NK-92 (cell line): ENCODE measurements at regions not wholly inside any gene's neighbourhood (a gene's known extent, or its start where the extent isn't known, plus 50 kb on each side); places are given as distances from the start of the nearest gene placed in this dataset.
"Not testable (repeated sequence)": the region's sequence is repeated elsewhere in the genome, so short reads cannot be mapped to it uniquely, and the experiment has no call there.

Experiments
- DNase-seq: peaks from one replicate; lab custom pipeline; 2025; ENCODE audit not compliant: unreplicated experiment; lab: John Stamatoyannopoulos, UW

DNA sequence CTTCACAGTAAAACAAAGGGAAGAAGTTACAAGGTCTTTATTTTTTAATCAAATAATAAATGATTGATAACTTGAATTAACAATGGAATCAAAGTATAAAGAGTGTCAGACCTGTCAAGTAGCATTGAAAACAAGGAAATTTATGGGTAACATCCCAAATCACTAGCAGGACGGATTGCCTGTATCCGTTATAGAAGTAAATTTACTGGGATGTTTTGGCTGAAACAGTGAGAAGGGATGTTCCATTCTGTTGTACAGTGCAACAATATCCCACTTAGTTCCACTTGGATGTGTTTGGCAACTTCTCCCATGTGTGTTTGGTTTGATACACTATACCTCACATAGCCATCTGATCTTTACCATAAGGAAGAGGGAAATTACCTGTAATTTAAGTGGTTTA lies 421.0 kb upstream of the CHD1 start:
- no peak for DNase-seq

DNA sequence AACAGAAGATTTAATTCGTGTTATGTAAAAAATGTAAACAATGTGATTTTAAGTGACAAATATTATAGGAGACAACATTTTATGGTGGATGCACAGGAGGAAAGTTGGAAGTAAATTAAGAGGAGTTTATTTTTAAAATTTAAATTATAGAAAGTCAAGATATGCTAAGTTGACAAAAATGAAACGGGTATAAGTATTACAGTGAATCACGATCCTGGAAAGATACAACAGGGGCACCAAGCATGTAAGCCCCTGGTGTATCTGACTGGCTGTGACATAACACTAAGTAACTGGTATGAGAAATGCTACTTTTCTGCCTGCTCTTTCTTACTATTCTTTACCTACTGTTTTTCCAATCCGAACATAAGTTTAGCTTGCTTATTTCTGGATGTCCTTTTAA lies 419.8 kb upstream of the CHD1 start:
- no peak for DNase-seq

DNA sequence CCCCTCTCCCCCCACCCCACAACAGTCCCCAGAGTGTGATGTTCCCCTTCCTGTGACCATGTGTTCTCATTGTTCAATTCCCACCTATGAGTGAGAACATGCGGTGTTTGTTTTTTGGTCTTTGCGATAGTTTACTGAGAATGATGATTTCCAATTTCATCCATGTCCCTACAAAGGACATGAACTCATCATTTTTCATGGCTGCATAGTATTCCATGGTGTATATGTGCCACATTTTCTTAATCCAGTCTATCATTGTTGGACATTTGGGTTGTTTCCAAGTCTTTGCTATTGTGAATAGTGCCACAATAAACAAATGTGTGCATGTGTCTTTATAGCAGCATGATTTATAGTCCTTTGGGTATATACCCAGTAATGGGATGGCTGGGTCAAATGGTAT lies 411.0 kb upstream of the CHD1 start:
- DNase-seq: not testable (repeated sequence)

DNA sequence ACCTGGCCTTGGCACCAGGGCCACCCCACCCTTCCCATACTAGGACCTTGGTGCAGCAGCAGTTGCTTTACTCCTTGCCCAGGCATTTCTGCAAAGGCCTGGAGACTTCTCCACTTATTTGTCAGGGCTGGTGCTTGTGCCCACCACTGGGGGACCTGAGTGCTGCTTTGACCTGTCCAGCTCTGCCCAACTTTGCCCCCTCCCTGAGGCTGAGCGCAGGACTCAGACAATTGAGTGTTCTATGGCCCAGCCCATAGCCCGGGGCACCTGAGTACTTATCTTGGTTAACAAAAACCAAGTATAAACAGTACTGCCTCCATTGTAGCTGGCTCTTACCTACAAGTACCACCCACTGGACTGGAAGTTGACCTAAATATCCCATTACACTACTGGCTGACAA lies 406.1 kb upstream of the CHD1 start:
- no peak for DNase-seq

DNA sequence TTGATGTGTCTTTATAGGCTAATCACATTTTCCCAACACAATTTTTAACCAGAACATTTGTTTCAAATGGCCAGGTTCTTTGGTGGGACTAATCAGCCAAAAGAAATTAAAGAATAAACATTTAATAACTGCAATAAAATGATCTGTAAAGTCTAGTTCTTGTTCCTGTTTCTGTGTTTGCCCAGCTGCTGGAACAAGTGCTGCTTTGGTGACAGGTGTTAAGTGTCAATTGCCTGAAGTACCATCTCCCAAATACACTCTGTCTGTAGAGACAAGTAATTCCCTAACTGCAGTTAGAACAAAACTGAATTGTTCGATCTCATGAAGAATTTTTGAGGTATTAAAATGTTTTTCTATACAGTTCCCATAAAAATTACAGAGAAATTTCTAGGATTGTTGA lies 402.3 kb upstream of the CHD1 start:
- DNase-seq: no peak

DNA sequence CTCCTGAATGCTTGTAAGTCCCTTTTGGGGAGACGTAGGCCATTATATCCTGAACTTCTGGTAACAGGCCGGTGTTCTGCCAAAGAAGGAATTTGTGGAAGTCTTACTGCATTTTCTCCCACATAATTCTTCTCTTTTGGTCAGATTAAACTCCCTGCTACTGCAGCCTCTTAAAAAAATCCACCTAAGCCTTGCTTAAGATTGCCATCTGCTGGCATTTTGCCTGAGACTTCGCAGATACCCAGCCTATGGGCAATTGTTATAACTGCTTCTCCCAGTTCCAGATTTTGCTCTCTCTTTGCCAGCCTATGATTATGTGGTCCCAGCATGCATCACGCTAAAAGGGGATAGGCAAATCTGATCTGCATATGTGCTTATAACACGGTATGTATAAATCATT lies 391.6 kb upstream of the CHD1 start:
- DNase-seq: no peak

DNA sequence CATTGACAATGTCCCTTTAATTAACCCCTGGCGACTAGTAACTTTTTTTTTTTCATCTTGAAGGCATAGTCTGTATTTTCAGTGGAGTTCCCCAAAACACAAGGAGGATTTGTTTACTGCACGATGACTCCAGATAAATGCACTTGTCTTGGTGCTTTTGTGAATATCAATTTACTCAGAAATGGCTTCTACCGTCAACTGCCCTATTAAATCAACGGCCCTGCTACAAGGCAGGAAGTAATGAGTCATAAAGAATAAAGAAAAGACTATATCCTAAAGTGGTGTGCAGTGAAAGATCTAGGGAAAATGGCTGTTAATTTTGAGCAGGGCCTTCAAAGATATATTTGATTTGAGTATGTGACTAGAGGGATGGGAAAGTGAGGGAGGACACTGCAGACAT lies 388.3 kb upstream of the CHD1 start:
- DNase-seq: no peak

DNA sequence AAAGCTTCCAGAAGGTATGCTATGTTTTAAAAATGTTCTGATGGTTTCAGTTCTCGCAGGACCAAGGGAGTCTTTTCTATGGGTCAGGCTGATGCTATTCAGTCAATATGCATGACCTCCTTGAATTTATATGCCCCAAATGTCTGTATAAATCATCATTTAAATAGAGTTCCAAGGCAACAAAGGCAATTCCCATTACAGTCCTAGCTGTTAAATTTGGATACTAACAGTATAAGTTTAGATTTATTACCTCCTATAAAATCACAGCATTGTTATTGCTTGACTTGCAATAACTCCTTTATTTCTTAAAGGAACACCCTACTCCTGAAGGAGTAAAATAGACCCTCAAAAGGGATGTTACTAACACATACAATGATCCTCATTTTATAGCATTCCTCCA lies 387.7 kb upstream of the CHD1 start:
- no peak for DNase-seq

DNA sequence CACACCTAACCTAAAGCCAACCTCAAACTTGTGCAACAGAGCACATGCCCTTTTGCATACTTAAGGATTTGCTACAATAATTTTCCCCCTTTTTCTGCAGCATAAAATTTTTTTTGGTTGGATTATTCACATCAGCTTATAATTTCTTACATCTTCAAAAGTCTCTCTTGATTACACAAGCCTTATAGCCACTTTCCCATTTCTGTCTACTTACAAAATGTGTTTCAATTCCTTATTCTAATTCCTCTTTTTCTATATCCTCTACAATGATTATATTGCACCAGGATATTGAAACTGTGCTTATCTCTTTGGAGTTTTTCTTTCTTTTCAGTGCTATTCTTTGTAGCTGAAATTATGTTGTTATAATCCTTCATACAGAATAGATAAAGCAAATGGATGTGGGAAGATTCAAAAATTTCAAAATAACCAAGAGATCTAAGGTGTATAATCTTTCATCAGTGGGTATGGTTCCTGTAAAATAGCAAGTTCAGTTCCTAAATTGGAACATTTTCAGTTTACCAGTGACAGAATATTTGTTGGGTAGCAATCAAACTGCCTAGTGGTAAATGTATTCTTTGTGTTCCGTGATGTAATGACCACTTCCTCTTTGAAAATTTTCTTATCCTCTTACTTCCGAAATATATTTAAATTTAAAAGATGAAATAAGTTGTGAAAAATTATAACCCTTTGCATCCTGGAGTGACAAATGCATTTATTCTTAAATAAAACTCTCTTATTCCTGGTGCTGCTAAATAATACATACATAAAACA lies 386.8 kb upstream of the CHD1 start:
- DNase-seq: no peak

DNA sequence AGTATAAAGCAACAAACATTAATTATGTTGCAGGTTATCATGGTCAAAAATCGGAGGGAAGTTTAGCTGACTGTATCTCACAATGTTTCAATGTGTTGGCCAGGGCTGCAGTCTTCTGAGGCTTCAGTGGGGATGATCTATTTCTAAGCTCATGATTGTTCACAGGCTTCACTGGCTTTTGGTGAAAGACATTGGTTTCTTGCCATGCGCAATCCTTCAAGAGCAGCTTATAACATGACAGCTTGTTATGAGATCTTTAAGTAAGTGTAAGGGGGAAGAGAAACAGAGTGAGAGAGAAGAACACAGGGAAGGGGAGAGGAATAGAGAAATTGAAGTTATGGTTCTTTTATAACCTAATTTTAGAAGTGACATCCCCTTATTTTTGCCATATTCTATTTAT lies 385.9 kb upstream of the CHD1 start:
- no peak for DNase-seq

DNA sequence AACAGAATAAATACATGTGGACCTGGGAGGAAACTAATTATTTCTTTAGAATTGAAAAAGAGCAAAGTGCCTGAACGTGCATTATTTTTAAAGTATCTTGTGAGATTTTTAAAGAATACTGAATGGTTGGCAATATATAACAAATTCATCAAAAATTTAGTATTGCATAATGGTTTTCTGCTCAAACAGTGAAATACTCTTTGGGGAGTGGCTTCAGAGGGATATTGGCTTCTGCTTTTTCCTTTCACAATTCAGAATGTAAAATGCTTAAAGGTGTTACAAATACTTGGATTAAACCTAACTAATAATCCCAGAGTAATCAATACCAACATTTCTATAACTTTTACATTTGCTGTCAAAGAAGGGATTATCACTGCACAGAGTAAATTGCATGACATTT lies 379.3 kb upstream of the CHD1 start:
- DNase-seq: no peak

DNA sequence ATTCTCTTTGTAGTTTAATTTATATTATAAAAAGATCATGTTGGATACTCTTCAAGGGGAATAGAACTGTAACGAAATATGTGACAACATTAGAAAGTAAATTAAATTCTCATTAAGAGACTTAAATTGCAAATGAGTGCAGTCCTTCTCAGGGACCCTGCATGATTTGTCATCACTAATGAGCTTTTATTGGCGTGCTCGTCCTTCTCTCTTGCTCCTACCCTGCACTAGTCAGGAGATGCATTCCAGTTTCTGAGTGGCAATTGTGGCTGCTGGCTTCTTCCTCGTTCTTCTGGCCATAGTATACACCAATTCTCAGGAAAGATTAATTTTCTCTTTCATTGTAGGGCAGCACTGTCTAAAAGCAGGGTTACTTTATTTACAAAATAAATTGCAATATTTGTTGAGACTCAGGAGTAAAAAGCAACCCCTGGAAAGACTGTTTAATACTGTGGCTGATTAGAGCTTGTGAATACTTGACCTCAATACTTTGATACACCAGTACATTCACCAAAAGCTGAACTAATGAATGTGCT lies 376.3 kb upstream of the CHD1 start:
- DNase-seq: no peak

DNA sequence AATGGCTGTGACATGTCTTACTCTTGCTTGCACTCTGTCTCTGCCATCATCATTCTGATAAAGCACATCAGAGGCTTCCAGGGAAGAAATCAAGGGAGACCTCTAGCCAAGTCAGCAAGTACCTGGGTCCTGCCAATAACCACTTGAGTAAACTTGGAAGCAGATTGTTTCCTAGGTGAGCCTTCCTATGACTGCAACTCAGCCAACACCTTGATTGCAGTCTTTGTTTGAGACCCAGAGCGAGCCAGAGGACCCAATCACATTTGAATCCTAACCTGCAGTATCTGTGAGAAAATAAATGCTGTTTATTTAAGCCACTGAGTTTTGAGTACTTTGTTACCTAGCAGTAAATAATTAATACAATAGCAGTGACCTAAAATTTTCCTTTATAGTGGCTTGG lies 356.8 kb upstream of the CHD1 start:
- DNase-seq: no peak

DNA sequence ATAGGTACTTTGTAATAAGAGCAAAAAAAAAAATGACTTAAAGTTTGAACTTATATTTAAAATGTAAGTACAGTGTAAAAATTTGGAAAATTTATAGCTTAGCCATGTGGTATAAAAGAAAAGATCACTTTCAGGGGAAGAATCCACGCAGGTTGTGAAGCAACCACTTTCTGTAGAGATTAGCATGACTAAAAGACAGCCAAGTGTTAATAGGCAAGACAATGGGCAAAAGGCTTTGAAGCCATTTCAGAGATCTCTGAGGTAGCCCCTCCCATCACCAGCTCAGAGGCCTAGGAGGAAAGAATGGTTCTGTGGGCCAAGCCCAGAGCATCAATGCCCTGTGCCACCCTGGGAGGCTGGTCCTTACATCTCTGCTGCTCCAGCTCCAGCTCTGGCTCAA lies 346.3 kb upstream of the CHD1 start:
- DNase-seq: no peak

DNA sequence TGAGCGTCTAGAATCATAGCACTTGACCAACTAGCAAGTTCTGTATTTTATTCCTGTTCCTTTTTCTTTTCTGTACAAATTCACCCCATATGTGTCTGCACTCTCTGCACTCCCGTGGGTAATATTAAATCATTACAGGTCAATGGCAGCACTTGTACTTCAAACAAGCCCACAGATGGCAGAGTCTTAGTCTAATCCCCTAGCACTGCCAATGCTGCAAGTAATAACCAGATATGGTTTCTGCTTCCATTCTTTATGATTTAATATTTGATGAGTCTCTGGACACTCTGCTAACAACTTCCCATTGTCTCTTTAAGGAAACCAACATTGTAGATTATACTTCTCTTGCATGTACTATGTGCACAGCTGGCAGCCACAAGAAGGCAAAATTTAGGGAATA lies 343.8 kb upstream of the CHD1 start:
- DNase-seq: no peak

DNA sequence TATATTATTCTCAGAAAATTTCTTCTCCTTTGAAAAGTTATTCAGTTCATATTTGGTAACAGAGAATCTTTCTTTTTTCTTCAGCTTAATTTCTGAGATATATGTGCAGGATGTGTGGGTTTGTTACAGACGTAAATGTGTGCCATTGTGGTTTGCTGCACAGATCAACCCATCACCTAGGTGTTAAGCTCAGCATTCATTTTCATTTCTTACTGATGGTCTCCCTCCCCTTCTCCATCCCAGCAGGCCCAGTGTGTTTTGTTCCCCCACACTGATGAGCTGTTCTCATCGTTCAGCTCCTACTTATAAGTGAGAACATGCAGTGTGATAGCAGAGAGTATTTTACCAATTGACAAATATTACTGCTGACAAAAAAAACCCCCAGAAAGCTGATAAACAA lies 330.0 kb upstream of the CHD1 start:
- no peak for DNase-seq

DNA sequence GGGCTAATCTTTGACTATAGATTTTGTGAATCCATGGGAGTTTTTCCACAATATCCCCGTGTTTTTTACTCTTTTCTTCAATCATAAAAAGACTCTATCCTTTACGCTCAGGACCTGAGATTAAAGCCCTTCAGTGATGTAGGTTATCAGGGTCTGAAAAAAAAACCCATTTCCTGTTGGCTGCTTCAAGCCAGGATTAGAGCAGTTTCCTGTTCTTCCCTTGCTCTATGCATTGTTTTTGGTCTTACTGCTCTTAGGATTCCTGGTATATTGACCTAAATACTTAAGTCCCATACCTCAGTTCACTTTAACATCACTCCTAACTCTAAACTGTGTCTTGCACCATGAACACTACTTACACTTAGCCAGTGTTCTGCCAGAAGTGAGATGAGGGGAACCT lies 319.3 kb upstream of the CHD1 start:
- DNase-seq: no peak

DNA sequence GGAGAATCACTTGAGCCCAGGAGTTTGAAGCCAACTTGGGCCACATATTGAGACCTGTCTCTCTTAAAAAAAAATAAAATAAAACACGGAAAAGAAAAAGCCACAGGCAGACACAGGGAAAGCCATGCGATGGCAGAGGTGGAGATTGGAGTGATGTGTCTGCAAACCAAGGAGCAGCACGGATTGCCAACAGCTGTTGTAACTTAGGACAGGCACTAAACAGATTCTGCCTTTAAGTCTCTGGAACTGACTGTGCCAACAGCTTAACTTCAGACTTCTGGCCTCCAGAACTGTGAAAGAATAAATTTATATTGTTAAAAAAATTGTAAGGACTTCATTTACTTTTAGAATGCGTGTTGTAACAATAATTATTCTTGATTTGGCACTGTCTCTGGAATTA lies 318.5 kb upstream of the CHD1 start:
- DNase-seq: no peak

DNA sequence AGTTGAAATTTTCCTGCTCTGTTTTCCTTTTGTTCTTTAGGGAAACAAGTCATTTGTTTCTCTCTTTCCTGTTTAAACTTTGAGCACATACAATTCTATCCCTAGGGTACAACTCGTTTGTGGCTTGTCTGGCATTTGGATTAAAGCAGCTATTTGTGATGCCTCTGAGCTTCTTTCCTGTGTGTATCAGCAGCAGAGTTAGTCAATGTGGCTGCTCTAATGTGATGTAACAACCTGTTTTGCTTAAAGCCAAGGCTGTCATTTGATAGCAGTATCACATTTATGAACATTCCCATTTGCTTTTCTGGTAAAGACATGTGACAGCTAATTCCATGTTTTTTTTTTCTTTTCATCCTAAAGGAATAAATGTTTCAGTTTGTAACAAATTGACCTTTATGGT lies 314.3 kb upstream of the CHD1 start:
- DNase-seq: no peak

DNA sequence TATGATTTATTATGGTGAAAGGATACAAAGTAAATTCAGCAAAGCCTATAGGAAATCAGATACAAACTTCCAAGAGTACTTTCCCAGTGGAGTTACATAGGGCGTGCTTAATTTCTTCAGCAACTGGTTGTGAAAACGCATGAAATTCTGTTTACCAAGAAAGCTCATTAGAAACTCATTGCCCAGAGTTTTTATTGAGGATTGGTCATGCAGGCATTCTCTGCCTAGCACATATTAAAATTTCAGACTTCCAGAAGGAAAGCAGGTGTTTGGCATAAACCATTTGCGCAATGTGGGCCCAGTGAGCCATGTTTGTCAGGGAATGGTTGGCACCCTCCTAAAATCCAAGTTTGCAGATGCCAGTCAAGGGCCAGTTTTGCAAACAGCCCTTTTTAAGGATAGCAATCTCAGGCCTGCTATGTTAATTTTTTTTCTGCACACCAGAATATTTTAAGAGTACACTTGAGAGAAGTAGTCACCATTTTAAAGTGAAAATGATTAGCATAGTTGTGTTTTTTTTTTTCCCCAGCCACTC lies 311.1 kb upstream of the CHD1 start:
- DNase-seq: no peak

DNA sequence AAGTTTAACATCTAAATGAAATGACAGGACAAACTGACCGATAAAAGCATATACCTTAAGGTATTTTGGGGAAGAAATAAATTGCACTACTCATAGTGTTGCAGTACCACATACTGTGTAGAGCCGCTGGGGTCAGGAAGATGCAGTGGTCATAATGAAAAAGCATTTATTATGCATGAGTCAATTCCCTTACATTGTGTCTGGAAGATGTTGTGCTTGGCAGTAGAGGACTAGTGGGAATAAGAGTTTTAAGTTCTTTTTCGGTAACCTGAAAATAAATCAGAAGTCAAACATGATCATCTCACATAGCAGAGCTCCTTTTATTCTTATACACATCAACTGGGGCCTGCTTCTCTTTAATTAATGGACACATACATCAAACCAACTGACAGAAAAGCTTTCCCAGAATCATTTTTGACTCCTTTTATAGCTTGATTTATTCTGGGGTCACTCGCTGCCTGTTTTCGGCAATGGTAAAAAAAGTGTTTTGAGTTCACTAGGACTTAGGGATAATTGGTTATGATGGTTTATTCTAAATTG lies 262.5 kb upstream of the CHD1 start:
- no peak for DNase-seq

DNA sequence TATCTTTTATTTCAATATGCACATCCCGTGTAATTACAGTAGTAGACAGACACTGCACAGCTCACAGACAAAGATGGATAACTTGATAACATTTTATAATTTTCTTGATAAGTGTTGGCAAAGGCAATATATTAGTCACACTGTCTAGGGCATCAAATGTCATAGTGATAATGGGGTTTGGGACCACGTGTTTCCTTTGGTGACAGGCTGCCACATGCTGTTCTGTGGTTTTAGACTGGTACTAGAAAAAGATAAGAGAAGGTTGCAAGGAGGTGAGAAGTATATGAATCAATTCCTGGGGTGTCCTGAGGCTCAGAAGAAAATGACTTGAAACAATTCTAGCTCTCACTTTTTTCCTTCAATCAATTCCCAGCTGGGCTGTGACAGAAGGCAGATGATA lies 258.8 kb upstream of the CHD1 start:
- no peak for DNase-seq

DNA sequence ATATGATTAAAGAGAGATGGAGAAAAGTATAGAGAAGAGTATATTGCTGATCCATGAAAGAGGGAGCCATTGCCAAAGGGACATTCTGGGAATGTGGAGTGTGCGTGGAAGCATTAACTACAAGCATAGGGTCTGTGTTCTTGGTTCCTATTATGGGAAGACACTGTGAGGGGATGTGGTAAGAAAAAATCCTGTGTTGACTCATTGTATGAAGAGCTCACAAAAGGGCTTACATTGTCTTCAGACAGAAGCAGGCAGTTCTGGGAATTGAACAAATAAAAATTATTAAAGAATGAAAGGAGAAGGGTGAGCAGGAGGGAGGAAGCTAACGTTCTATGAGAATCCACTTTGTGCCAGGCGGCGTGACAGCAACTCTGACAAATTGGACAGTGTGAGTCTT lies 250.4 kb upstream of the CHD1 start:
- DNase-seq: no peak
